Hepatocyte (in vitro differentiated cells): ENCODE measurements at regions not wholly inside any gene's neighbourhood (a gene's known extent, or its start where the extent isn't known, plus 50 kb on each side); places are given as distances from the start of the nearest gene placed in this dataset.

Source experiments
- DNase-seq: peaks from one replicate; pipeline ENCODE4 v3.0.0-alpha.2; 2016; ENCODE audit warnings: low spot score
- H2AFZ ChIP-seq: fragments of 200-600 bp; sonication (generic); 2 replicates; pipeline ENCODE4 v1.6.0; 2016; ENCODE audit warnings: antibody characterized with exemption, mild to moderate bottlenecking
- H3K27ac ChIP-seq: fragments of 200-600 bp; sonication (generic); 2 replicates; pipeline ENCODE4 v1.5.1; 2016; ENCODE audit warnings: mild to moderate bottlenecking
- H3K27me3 ChIP-seq: fragments of 200-600 bp; sonication (generic); 2 replicates; pipeline ENCODE4 v1.6.1; 2016
- H3K36me3 ChIP-seq: fragments of 200-600 bp; sonication (generic); replicated peaks from 2 replicates; pipeline ENCODE4 v1.5.1; 2016; ENCODE audit warnings: low read depth; ENCODE audit not compliant: insufficient read depth
- H3K4me1 ChIP-seq: fragments of 200-600 bp; sonication (generic); 2 replicates; pipeline ENCODE4 v1.5.1; 2016; ENCODE audit warnings: mild to moderate bottlenecking, moderate library complexity; ENCODE audit not compliant: insufficient read depth
- H3K4me2 ChIP-seq: fragments of 200-600 bp; sonication (generic); 2 replicates; pipeline ENCODE4 v1.6.0; 2016
- H3K4me3 ChIP-seq: fragments of 200-600 bp; sonication (generic); 2 replicates; pipeline ENCODE4 v1.5.1; 2016; ENCODE audit warnings: mild to moderate bottlenecking
- H3K79me2 ChIP-seq: fragments of 200-600 bp; sonication (generic); 2 replicates; pipeline ENCODE4 v1.6.0; 2017; ENCODE audit warnings: mild to moderate bottlenecking
- H3K9me2 ChIP-seq: fragments of 200-600 bp; sonication (generic); replicated peaks from 2 replicates; pipeline ENCODE4 v1.6.0; 2017; ENCODE audit warnings: mild to moderate bottlenecking; ENCODE audit not compliant: insufficient read depth
- H3K9me3 ChIP-seq: fragments of 200-600 bp; sonication (generic); 2 replicates; pipeline ENCODE4 v1.5.1; 2016; ENCODE audit warnings: low read depth, mild to moderate bottlenecking
- H4K20me1 ChIP-seq: fragments of 200-600 bp; sonication (generic); 2 replicates; pipeline ENCODE4 v1.6.0; 2016; ENCODE audit warnings: mild to moderate bottlenecking; ENCODE audit not compliant: insufficient read depth, poor library complexity, severe bottlenecking
- EZH2 ChIP-seq: fragments of 200-600 bp; sonication (generic); IDR thresholded peaks from 2 replicates; pipeline ENCODE4 v1.6.1; 2016; ENCODE audit warnings: antibody characterized with exemption, mild to moderate bottlenecking, borderline replicate concordance
- EZH2phosphoT487 ChIP-seq: fragments of 200-600 bp; sonication (generic); IDR thresholded peaks from one replicate; pipeline ENCODE4 v1.6.1; 2018; ENCODE audit warnings: antibody characterized with exemption, mild to moderate bottlenecking, low read depth, moderate library complexity; ENCODE audit not compliant: unreplicated experiment, severe bottlenecking
- WGBS: methylation state at CpG from one replicate; pipeline ENCODE4 v1.1.6; 2016; ENCODE audit warnings: low lambda C conversion rate; ENCODE audit errors: missing lambda C conversion rate; 5-methylcytosine and 5-hydroxymethylcytosine counted together
- TF ChIP-seq, protein P1 (sequence below): fragments of 200-600 bp; sonication (generic); IDR thresholded peaks from 2 replicates; pipeline ENCODE4 v1.5.1; 2016; ENCODE audit warnings: antibody characterized with exemption, mild to moderate bottlenecking; ENCODE audit not compliant: poor library complexity

DNA sequence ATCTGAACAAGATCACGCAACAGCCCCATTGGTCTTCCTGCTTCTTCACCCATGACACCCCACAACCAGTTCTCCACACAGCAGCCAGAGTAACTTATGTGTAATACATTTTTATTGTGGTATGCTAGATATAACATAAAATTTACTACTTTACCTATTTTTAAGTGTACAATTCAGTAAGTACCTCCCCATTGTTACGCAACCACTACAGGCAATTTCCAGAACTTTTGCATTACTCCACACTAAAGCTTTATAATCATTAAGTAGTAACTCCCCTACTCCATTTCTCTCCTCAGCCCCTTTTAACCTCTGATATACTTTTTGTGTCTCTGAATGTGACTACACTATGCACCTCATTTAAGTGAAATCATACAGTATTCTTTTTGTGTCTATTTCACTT lies 575.4 kb upstream of the CADM1 start:
- no peak for DNase-seq
- H3K4me2 ChIP-seq: no peak overlapping the region
- H3K79me2 ChIP-seq: no peaks in the 10 kb centered on the region
- no peaks in the 10 kb centered on the region for H3K9me3 ChIP-seq
- peaks cover 3% of the 10 kb centered on the region for H3K4me1 ChIP-seq
- H3K9me2 ChIP-seq: no peaks in the 10 kb centered on the region
- no peaks in the 10 kb centered on the region for H4K20me1 ChIP-seq
- no peak overlapping the region for H2AFZ ChIP-seq
- H3K27me3 ChIP-seq: peaks cover 6% of the 10 kb centered on the region
- TF ChIP-seq EZH2 (no peak), EZH2phosphoT487 (no peak)
- TF ChIP-seq, protein P1, sequence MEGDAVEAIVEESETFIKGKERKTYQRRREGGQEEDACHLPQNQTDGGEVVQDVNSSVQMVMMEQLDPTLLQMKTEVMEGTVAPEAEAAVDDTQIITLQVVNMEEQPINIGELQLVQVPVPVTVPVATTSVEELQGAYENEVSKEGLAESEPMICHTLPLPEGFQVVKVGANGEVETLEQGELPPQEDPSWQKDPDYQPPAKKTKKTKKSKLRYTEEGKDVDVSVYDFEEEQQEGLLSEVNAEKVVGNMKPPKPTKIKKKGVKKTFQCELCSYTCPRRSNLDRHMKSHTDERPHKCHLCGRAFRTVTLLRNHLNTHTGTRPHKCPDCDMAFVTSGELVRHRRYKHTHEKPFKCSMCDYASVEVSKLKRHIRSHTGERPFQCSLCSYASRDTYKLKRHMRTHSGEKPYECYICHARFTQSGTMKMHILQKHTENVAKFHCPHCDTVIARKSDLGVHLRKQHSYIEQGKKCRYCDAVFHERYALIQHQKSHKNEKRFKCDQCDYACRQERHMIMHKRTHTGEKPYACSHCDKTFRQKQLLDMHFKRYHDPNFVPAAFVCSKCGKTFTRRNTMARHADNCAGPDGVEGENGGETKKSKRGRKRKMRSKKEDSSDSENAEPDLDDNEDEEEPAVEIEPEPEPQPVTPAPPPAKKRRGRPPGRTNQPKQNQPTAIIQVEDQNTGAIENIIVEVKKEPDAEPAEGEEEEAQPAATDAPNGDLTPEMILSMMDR: no peak
- H3K4me3 ChIP-seq: no peak overlapping the region
- no peak overlapping the region for H3K27ac ChIP-seq
- no peaks in the 10 kb centered on the region for H3K36me3 ChIP-seq
- 98% methylated on average over 2 of the region's 2 CpGs for whole genome bisulfite sequencing

DNA sequence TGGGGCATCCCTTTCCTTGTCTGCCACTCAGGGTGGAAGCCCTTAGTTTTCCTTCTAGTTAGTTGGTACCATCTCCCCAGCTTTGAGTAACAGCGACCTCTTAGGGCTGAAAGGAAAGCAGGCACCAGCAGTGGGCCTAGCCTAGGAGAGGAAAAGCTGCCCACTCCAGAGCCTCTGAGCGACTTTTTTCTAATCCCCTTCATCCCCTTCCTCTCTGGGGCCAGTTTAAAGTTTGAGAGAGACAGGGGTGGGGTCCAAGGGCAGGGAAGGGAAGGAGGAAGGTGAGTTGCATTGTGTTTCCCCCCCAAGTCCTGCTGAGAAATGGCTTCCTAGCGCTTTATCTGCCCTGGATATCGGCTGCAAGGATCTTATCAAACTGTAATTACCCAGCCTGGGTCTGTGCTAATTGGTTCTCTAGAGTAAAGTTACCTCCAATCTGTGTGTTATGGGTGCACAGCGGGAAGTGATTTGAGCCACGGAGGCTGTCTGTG lies 573.9 kb upstream of the CADM1 start:
- Histone ChIP-seq H3K9me2 (no peaks in the 10 kb centered on the region), H3K4me3 (no peak overlapping the region), H4K20me1 (no peaks in the 10 kb centered on the region), H3K27me3 (no peaks in the 10 kb centered on the region), H3K9me3 (no peaks in the 10 kb centered on the region), H2AFZ (no peak overlapping the region), H3K79me2 (no peaks in the 10 kb centered on the region), H3K27ac (no peak overlapping the region), H3K4me1 (peaks cover 3% of the 10 kb centered on the region), H3K4me2 (no peak overlapping the region), H3K36me3 (no peaks in the 10 kb centered on the region)
- TF ChIP-seq EZH2phosphoT487 (no peak), EZH2 (no peak)
- TF ChIP-seq, protein P1: peak; percentile 37
- WGBS: 30% methylated on average over 6 of the region's 6 CpGs
- DNase-seq: peak; percentile 15

DNA sequence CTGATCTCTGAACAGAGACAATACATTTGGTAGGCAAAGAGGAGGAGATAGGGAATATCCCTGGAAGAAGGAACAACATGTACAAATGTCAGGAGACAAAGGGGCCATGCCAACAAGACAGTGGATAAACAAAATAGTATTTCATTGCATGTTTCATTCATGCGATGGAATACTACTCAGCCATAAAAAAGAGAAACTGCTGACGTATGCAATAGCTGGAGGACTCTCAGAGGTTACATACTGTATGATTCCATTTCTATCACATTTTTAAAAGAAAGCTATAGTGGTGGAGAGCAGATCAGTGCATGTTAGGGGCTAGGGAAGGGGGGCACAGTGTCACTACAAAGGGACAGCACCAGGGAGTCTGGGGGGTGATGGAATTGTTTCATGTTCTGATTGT lies 572.9 kb upstream of the CADM1 start:
- 93% methylated on average over 2 of the region's 2 CpGs for WGBS
- Histone ChIP-seq H3K27me3 (peaks cover 5% of the 10 kb centered on the region), H3K27ac (no peak overlapping the region), H3K79me2 (no peaks in the 10 kb centered on the region), H3K4me3 (no peak overlapping the region), H3K36me3 (no peaks in the 10 kb centered on the region), H4K20me1 (no peaks in the 10 kb centered on the region), H3K4me1 (peaks cover 3% of the 10 kb centered on the region), H3K9me3 (no peaks in the 10 kb centered on the region), H2AFZ (no peak overlapping the region), H3K4me2 (no peak overlapping the region), H3K9me2 (no peaks in the 10 kb centered on the region)
- no peak for DNase-seq
- TF ChIP-seq EZH2: no peak
- TF ChIP-seq, protein P1: no peak
- TF ChIP-seq EZH2phosphoT487: no peak
